ENCODE measurements at regions not wholly inside any gene's neighbourhood (a gene's known extent, or its start where the extent isn't known, plus 50 kb on each side); places are given as distances from the start of the nearest gene placed in this dataset.

DNA sequence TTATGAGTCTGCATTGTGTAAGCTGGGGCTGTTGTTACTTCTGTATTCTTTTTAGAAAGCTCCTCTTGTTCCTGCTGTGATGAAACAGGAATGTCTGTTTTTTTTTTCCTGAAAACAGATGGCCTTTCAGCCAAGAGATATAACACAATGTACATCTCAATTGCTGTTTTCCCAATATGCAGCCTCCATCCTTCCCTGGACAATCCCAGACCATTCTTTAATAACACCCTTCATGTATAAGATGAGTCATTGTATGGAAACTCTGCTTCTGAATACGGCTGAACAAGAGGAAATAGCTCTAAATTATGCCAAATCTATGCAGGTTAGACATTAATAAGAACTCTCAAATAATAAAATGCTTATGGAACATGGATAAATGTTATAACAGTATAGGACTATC is 60.2 kb upstream of the LRRC4C start:
- H3K27ac ChIP-seq (ENCODE audit: low read depth in 1 of 2, low read length in 1 of 2) = no peak overlapping the region
- no peaks in the 10 kb centered on the region for H3K9me3 ChIP-seq (ENCODE audit: control insufficient read depth in 2 of 2, insufficient read depth in 1 of 2, low read length in 1 of 2)
- H3K27me3 ChIP-seq (ENCODE audit: control insufficient read depth in 2 of 2, insufficient read depth in 1 of 2, low read length in 1 of 2) = no peaks in the 10 kb centered on the region
- no peaks in the 10 kb centered on the region for H3K4me1 ChIP-seq (ENCODE audit: control insufficient read depth in 2 of 2, insufficient read depth in 2 of 2, low read length in 2 of 2)
- H3K36me3 ChIP-seq (ENCODE audit: control insufficient read depth in 2 of 2, insufficient read depth in 2 of 2, low read length in 1 of 2) = no peaks in the 10 kb centered on the region
- DNase-seq (ENCODE audit: low read depth in 6 of 9, low spot score in 9 of 9) = no peak
- 44% methylated on average over 1 of the region's 1 CpG for WGBS
- no peak overlapping the region for H3K4me3 ChIP-seq (ENCODE audit: low read length in 2 of 2)

DNA sequence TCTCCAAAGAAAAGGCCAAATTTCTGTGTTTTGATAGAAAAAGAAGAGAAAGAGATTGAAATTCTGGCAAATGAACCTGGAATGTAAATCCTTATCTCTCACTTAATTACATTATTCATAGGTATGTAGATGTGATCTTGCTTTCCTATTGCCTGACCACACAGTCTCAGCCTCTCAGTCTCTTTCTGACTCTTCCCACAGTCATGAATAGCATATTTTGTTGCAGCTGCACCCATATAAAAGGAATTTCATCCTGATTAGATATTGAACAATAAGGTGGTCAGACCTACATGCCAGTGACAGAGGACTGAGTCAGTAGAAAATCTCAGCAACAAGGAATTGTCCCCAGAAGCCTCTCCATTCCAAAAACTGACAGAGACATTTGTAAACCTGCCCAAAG is 62.9 kb upstream of the LRRC4C start:
- DNase-seq (ENCODE audit: low read depth in 6 of 9, low spot score in 9 of 9) = no peak
- Histone ChIP-seq H3K4me1 (ENCODE audit: control insufficient read depth in 2 of 2, insufficient read depth in 2 of 2, low read length in 2 of 2) (no peaks in the 10 kb centered on the region), H3K9me3 (ENCODE audit: control insufficient read depth in 2 of 2, insufficient read depth in 1 of 2, low read length in 1 of 2) (no peaks in the 10 kb centered on the region), H3K27ac (ENCODE audit: low read depth in 1 of 2, low read length in 1 of 2) (no peak overlapping the region), H3K4me3 (ENCODE audit: low read length in 2 of 2) (no peak overlapping the region), H3K27me3 (ENCODE audit: control insufficient read depth in 2 of 2, insufficient read depth in 1 of 2, low read length in 1 of 2) (no peaks in the 10 kb centered on the region), H3K36me3 (ENCODE audit: control insufficient read depth in 2 of 2, insufficient read depth in 2 of 2, low read length in 1 of 2) (no peaks in the 10 kb centered on the region)

DNA sequence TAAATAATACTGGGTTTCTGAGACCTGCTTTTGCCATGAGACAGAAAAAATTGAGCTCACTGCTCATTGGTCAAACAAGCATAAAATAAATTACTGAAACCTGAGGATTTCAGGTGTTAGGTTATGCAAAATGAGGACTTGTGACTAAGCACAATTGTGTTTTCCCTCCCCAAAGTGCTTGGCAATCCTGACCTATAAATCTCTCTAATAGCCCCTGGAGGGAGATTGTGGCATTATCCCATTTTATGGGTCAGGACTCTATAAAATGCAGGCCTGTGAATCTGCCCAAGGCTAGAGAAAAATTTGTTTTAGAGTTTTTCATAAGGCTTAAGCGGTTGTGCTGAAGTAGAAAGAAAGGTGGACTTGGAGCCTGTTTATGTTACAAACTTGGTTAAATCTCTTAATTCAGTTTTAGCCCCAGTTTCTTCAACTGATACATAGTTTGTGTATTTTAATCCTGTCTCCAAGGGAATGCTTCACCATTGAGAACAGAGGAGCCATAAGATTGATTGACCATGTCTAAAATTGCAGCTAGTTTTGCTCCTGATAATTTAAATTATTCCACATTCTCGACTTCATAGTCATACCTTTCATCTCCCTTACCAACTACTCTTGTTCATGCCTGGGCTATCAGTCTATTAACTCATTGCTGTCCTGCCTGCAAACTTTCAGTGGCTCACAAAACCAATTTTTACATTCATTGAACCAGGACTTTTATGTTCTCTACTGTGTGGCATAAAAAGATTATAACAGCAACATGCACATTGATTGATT is 63.6 kb upstream of the LRRC4C start:
- Histone ChIP-seq H3K4me3 (ENCODE audit: low read length in 2 of 2) (no peak overlapping the region), H3K36me3 (ENCODE audit: control insufficient read depth in 2 of 2, insufficient read depth in 2 of 2, low read length in 1 of 2) (no peaks in the 10 kb centered on the region), H3K9me3 (ENCODE audit: control insufficient read depth in 2 of 2, insufficient read depth in 1 of 2, low read length in 1 of 2) (no peaks in the 10 kb centered on the region), H3K27me3 (ENCODE audit: control insufficient read depth in 2 of 2, insufficient read depth in 1 of 2, low read length in 1 of 2) (no peaks in the 10 kb centered on the region), H3K4me1 (ENCODE audit: control insufficient read depth in 2 of 2, insufficient read depth in 2 of 2, low read length in 2 of 2) (no peaks in the 10 kb centered on the region), H3K27ac (ENCODE audit: low read depth in 1 of 2, low read length in 1 of 2) (no peak overlapping the region)
- DNase-seq (ENCODE audit: low read depth in 6 of 9, low spot score in 9 of 9) = no peak
- 74% methylated on average over 2 of the region's 2 CpGs for WGBS

DNA sequence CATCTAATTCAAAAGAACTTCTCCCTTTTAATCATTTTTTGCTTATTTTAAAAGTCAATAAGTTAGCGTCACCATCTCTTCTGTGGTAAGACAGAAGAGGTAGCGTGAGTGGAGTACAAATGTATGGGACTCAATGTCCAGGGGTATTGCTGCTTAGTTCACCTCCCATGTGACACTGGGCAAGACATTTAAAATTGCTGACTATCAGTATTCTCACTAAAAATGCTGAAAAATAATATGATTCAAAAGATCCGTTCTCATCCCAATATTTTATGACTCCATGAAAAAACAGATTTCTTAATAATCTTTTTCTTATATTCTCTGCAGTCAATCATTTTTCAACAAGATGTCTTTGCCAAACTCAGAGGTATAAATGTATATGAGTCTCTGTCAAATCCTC is 68.1 kb upstream of the LRRC4C start:
- Histone ChIP-seq H3K36me3 (ENCODE audit: control insufficient read depth in 2 of 2, insufficient read depth in 2 of 2, low read length in 1 of 2) (no peaks in the 10 kb centered on the region), H3K27ac (ENCODE audit: low read depth in 1 of 2, low read length in 1 of 2) (no peak overlapping the region), H3K4me3 (ENCODE audit: low read length in 2 of 2) (no peak overlapping the region), H3K9me3 (ENCODE audit: control insufficient read depth in 2 of 2, insufficient read depth in 1 of 2, low read length in 1 of 2) (no peaks in the 10 kb centered on the region), H3K4me1 (ENCODE audit: control insufficient read depth in 2 of 2, insufficient read depth in 2 of 2, low read length in 2 of 2) (no peaks in the 10 kb centered on the region), H3K27me3 (ENCODE audit: control insufficient read depth in 2 of 2, insufficient read depth in 1 of 2, low read length in 1 of 2) (no peaks in the 10 kb centered on the region)
- over 99% methylated on average over 3 of the region's 3 CpGs for WGBS
- DNase-seq (ENCODE audit: low read depth in 6 of 9, low spot score in 9 of 9) = no peak

DNA sequence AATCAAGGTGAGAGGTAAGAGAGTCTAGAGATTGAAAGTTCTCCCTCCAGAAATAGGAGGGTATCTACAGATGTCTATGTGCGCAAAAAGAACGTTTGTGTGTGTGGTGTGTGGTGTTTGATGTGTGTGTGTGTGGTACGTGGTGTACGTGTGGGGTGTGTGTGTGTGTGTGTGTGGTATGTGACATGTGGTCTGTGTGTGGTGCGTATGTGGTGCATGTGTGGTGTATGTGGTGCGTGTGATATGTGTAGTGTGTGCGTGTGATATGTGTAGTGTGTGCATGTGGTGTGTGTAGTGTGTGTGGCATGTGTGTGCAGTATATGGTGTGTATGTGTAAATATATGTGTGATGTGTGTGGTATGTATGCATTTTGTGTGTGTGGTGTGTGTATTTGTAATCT is 73.0 kb upstream of the LRRC4C start:
- Histone ChIP-seq H3K4me3 (ENCODE audit: low read length in 2 of 2) (no peak overlapping the region), H3K27me3 (ENCODE audit: control insufficient read depth in 2 of 2, insufficient read depth in 1 of 2, low read length in 1 of 2) (no peaks in the 10 kb centered on the region), H3K36me3 (ENCODE audit: control insufficient read depth in 2 of 2, insufficient read depth in 2 of 2, low read length in 1 of 2) (no peaks in the 10 kb centered on the region), H3K27ac (ENCODE audit: low read depth in 1 of 2, low read length in 1 of 2) (no peak overlapping the region), H3K4me1 (ENCODE audit: control insufficient read depth in 2 of 2, insufficient read depth in 2 of 2, low read length in 2 of 2) (no peaks in the 10 kb centered on the region), H3K9me3 (ENCODE audit: control insufficient read depth in 2 of 2, insufficient read depth in 1 of 2, low read length in 1 of 2) (no peaks in the 10 kb centered on the region)
- 89% methylated on average over 7 of the region's 7 CpGs for WGBS
- no peak for DNase-seq (ENCODE audit: low read depth in 6 of 9, low spot score in 9 of 9)

DNA sequence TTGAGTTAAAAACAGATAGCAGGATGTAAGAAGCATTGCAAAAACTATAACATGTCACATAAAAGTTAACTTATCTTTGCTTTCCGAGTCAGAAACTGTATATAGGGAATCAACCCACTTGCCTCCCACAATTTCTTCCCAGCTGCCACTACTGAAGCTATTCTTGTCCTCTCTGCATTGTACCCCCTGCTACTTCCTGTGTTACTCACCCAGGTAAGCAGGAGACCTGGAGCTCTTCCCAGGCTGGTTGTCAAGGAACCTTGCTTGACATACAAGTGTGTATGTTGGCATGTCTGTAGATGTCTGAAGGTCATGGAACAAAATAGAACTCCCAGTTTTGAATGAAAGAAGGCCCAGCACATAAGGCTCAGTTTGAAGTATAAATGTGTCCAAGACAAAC is 74.3 kb upstream of the LRRC4C start:
- no peaks in the 10 kb centered on the region for H3K27me3 ChIP-seq (ENCODE audit: control insufficient read depth in 2 of 2, insufficient read depth in 1 of 2, low read length in 1 of 2)
- no peak overlapping the region for H3K27ac ChIP-seq (ENCODE audit: low read depth in 1 of 2, low read length in 1 of 2)
- H3K4me1 ChIP-seq (ENCODE audit: control insufficient read depth in 2 of 2, insufficient read depth in 2 of 2, low read length in 2 of 2) = no peaks in the 10 kb centered on the region
- WGBS = 84% methylated on average over 1 of the region's 1 CpG
- no peaks in the 10 kb centered on the region for H3K36me3 ChIP-seq (ENCODE audit: control insufficient read depth in 2 of 2, insufficient read depth in 2 of 2, low read length in 1 of 2)
- DNase-seq (ENCODE audit: low read depth in 6 of 9, low spot score in 9 of 9) = no peak
- H3K4me3 ChIP-seq (ENCODE audit: low read length in 2 of 2) = no peak overlapping the region
- no peaks in the 10 kb centered on the region for H3K9me3 ChIP-seq (ENCODE audit: control insufficient read depth in 2 of 2, insufficient read depth in 1 of 2, low read length in 1 of 2)

DNA sequence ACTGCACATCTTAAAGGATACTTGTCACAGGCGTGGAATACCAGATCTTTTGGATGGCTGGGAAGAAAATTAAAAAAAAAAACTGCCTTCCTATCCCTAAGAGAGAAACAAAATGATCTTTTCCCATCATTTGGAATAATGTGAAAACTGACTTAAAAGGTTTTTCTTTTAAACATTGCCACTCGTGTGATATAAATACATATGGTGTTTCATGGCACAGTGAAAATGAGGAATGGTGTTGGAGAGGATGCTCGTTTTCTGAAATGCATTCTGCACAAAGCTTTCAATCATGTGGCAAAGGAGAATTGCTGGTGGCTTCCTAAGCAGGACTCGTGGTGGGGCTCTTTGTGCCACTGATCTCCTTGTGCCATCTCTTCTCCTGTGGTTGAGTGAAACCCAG is 74.9 kb upstream of the LRRC4C start:
- H3K9me3 ChIP-seq (ENCODE audit: control insufficient read depth in 2 of 2, insufficient read depth in 1 of 2, low read length in 1 of 2) = no peaks in the 10 kb centered on the region
- no peaks in the 10 kb centered on the region for H3K4me1 ChIP-seq (ENCODE audit: control insufficient read depth in 2 of 2, insufficient read depth in 2 of 2, low read length in 2 of 2)
- WGBS = 69% methylated on average over 4 of the region's 4 CpGs
- H3K27me3 ChIP-seq (ENCODE audit: control insufficient read depth in 2 of 2, insufficient read depth in 1 of 2, low read length in 1 of 2) = no peaks in the 10 kb centered on the region
- no peak overlapping the region for H3K4me3 ChIP-seq (ENCODE audit: low read length in 2 of 2)
- DNase-seq (ENCODE audit: low read depth in 6 of 9, low spot score in 9 of 9) = no peak
- no peaks in the 10 kb centered on the region for H3K36me3 ChIP-seq (ENCODE audit: control insufficient read depth in 2 of 2, insufficient read depth in 2 of 2, low read length in 1 of 2)
- H3K27ac ChIP-seq (ENCODE audit: low read depth in 1 of 2, low read length in 1 of 2) = no peak overlapping the region

DNA sequence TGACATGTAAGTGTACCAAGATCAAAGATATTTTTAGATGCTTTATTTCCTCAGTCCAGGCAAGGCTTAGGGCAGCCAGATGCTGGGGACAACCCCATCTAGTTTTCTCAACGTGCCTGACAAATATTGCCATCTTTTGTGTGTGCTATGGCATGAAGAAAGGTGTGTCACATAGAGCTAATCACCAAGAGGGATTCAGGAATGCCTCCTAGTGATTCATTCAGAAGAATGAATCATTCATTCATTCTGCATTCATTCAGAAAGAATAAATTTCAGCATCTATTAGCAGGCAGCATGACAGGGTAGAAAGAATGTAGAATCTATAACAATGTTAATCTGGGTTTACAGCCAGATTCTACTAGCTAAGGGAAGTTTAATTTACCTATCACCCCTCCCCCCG is 75.4 kb upstream of the LRRC4C start:
- DNase-seq (ENCODE audit: low read depth in 6 of 9, low spot score in 9 of 9) = no peak
- H3K4me1 ChIP-seq (ENCODE audit: control insufficient read depth in 2 of 2, insufficient read depth in 2 of 2, low read length in 2 of 2) = no peaks in the 10 kb centered on the region
- no peaks in the 10 kb centered on the region for H3K36me3 ChIP-seq (ENCODE audit: control insufficient read depth in 2 of 2, insufficient read depth in 2 of 2, low read length in 1 of 2)
- H3K27me3 ChIP-seq (ENCODE audit: control insufficient read depth in 2 of 2, insufficient read depth in 1 of 2, low read length in 1 of 2) = no peaks in the 10 kb centered on the region
- no peak overlapping the region for H3K27ac ChIP-seq (ENCODE audit: low read depth in 1 of 2, low read length in 1 of 2)
- no peaks in the 10 kb centered on the region for H3K9me3 ChIP-seq (ENCODE audit: control insufficient read depth in 2 of 2, insufficient read depth in 1 of 2, low read length in 1 of 2)
- no peak overlapping the region for H3K4me3 ChIP-seq (ENCODE audit: low read length in 2 of 2)
- WGBS = 64% methylated on average over 2 of the region's 2 CpGs

DNA sequence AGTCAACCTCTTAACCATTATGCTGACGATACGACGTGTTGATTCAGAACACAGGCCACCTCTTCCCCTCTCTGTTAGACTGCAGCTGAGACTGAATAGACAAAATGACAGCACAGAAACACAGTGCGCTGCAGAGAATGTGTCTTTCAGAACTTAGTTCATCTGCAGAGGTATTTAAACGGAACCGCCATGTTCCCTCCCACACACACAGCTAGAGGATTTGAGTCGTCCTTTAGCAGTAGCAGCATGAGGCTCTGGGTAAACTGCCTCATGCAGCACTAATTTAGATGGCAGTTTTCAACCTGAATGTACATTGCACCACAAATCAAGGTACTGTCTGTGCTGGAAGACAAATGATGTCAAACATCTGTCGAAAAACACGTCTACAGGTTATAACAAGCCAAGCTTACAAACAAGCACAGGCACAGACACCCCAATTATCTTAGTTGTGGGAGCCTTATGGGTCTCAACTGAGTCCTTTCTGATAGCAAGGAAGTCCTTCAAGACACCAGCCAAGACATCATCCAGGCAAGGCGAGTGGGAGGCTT is 76.6 kb upstream of the LRRC4C start:
- no peak for DNase-seq (ENCODE audit: low read depth in 6 of 9, low spot score in 9 of 9)
- Histone ChIP-seq H3K36me3 (ENCODE audit: control insufficient read depth in 2 of 2, insufficient read depth in 2 of 2, low read length in 1 of 2) (no peaks in the 10 kb centered on the region), H3K27ac (ENCODE audit: low read depth in 1 of 2, low read length in 1 of 2) (no peak overlapping the region), H3K9me3 (ENCODE audit: control insufficient read depth in 2 of 2, insufficient read depth in 1 of 2, low read length in 1 of 2) (no peaks in the 10 kb centered on the region), H3K4me1 (ENCODE audit: control insufficient read depth in 2 of 2, insufficient read depth in 2 of 2, low read length in 2 of 2) (no peaks in the 10 kb centered on the region), H3K4me3 (ENCODE audit: low read length in 2 of 2) (no peak overlapping the region), H3K27me3 (ENCODE audit: control insufficient read depth in 2 of 2, insufficient read depth in 1 of 2, low read length in 1 of 2) (no peaks in the 10 kb centered on the region)
- WGBS = 90% methylated on average over 10 of the region's 10 CpGs
